ENCODE measurements at regions not wholly inside any gene's neighbourhood (a gene's known extent, or its start where the extent isn't known, plus 50 kb on each side); places are given as distances from the start of the nearest gene placed in this dataset.

DNA sequence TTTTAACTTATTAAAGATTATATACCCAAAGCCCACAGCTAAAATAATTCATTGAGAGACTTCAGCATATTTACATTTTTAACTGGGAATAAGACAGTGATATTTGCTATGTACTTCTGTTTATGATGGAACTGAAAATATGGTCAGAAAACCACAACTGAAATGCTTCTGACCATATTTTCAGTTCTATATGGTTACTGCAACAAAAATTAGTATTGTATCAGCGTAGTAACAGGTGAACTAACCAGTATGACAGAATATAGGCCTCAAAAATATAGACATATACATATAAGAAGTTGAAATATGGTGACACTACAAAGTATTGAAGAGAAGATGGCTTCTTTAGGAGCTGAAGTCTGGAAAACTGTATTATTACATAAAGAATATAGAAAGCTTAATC lies 857.4 kb downstream of the OLFM4 start:
- FAIRE-seq: no peak

DNA sequence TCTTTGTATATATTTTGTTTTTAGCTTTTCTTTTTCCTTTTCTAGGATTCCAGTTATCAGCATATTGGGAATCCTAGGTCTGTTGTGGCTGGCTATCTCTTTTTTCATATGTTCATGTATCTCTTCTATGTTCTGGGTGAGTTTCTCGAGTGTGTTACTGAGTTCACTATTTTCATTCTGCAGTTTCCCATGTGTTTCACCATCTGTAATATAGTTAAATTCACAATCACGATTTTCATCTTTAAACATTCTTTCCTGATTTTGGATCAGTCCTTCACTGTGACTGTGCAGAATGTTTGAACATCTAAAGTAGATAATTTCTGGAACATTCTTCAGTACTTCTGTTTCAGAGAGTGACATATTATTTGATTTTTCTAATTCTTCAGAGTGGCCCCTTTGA lies 862.1 kb downstream of the OLFM4 start:
- FAIRE-seq: no peak

DNA sequence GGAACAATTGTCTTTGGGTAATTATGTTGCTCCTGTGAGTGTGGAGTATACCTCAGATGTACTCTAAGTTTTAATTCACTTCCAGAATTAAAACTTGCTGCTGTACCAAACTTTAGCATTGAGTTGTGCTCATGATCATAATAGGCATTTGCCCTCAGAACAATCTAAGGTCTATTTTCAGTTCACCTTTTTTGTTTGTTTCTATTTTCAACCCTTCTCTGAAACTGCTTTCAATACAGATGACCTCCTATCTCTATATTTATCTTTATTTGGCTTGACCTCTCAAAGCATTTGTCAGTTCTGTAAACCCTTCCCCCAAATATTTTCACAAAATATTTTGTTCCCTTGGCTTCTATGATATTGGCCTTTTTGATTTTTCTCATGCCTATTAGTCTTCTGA lies 873.0 kb downstream of the OLFM4 start:
- no peak for FAIRE-seq

DNA sequence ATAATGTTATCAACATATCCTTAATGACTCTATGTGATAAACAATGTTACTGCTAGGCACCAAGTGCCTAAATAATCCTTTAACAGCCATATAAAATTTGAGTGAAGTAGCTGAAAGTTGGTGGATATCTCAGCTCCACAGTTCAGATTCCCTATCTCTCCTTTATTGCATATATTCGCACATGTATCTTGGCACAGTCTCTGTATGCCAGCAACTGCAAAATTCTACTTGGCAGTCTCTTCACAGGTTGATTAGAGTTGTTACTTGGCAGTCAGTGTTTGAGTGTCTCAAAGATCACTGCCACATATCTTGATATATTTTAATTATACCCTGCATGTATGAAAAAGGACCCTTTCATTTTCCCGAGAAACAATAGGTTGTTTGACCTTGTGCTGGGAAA lies 879.3 kb downstream of the OLFM4 start:
- no peak for FAIRE-seq

DNA sequence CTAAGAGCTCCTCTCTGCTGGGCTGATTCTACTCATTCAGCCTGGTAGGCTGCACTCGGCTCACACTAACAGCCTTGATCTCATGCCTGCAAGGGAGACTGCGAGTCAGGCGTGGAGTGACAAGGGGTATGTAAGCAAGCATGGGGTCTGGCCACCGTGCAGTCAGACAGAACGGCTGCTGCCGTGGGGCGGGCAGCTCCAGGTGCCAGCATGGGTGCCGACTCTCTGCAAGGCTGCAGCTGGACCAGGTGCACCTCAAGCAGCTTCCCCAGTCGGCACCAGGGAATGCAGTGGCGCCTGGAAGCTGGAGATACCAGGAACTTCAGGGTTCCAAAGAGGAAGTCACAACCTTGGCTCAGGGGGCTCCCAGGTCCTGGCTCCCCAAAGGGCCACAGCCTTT lies 892.3 kb downstream of the OLFM4 start:
- no peak for FAIRE-seq

DNA sequence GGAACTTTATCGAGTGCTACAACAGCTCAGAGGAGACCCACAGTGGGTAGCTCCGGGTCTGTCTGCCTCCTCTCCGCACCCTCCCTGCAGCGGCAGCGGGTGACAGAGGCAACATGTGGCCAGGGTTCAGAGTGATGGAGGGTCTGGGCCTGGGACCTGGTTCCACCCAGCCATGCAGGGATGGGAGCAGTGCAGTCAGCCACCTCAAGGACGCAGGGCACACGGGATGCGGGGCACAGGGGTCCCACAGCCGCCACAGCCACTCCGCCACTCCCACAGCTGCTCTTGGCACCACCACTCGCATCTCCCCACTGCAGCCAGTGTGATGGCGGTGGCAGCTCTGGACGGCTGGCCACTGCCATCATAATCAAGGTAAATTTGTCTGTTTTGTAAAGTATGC lies 892.9 kb downstream of the OLFM4 start:
- FAIRE-seq: no peak

DNA sequence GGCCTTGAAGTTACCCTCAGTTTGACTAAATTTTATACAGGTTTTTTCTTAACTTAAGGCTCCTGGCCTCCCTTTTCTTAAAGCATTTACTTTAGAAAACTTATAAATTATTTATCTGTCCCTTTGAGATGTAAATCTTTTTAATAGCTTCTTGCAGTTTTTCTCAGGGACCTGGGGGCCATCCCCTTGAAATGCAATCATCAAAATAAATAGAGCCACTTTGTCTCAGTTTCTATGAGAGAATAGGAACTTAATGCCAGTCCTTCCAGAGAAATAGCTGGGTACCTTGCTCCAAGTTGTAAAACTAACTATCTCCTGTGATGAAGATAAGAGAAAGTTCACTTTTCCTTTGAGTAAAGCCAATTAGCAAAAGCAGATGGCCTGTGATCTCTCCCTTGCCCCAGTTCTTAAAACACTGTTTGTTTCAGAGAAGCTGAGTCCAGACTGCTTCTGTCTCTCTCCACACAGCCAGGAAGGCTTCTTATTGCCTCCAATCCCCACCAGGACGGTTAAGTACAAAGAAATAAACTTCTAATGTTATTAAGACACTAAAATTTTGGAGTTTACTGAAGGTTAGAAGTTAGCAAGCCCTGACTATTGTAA lies 913.1 kb downstream of the OLFM4 start:
- no peak for FAIRE-seq

DNA sequence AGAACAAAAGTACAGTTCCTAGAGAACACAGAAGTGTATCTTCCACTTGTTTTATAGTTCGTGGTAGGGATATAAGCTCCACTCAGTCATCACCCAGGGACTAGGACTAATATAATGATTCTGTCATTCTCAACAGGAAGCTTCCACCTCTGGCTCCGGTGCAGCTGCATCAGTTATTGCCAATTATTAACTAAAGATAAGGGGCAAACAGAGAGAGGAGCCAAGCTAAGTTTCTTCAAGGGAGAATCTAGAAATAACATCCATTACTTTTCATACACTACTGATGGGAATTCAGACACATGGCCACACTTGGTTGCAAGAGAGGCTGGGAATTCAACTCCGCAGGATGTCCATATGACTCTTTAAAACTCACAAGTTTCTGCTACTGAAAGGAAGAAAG lies 917.9 kb downstream of the OLFM4 start:
- FAIRE-seq: no peak

DNA sequence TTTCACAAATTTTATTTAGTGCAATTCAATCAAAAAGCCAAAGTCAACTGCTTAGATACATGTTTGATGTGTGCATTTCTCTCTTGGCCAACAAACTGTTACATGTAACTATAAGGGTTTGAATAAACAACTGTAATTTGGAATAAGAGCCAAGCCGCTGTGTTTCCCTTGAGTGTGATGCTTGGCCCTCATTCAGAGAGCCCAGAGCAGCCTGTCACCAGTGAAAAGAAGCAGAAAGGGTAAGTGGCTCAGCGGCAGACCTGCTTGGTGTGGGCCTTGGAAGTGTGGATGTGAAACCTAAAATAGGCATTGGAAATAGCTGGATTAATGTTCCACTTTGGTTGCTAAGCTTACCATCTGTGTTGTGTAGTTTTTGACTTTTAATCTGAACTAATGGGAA lies 924.6 kb downstream of the OLFM4 start:
- FAIRE-seq: no peak
